ENCODE measurements at regions not wholly inside any gene's neighbourhood (a gene's known extent, or its start where the extent isn't known, plus 50 kb on each side); places are given as distances from the start of the nearest gene placed in this dataset.

DNA sequence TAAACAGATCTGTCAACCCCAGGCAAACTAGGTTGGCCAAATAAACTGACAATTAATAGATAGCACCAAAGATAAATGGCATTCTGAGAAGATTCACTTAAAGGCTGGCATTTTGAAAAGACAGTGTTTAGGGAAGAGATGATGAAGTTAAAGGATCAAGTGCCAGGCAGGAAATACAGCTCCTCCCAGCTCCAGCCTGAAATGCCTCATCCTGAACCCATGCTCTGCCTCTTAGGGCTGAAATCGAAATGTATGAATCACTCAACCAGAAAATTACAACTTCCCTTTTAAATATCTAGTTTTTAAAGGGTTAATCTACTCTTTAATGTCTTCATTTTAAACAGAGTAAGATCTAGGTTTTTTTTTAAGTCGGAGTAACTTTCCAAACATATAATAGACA, 171.2 kb upstream of the UBL3 start:
- no peak overlapping the region for H3K27ac Mint-ChIP-seq
- no peaks in the 10 kb centered on the region for H3K36me3 ChIP-seq (ENCODE audit: insufficient read depth, low read length)
- no peaks in the 10 kb centered on the region for H3K4me1 ChIP-seq (ENCODE audit: insufficient read depth, low read length)
- no peaks in the 10 kb centered on the region for H3K36me3 Mint-ChIP-seq (ENCODE audit: low read depth)
- H3K27me3 ChIP-seq (ENCODE audit: control insufficient read depth in 1 of 2, insufficient read depth in 2 of 2, low read length in 2 of 2): no peaks in the 10 kb centered on the region
- H3K27ac ChIP-seq (ENCODE audit: low read depth in 1 of 2, low read length in 2 of 2): no peak overlapping the region
- H3K4me1 Mint-ChIP-seq (ENCODE audit: low read depth): no peaks in the 10 kb centered on the region
- intact Hi-C loops (cut with DNase I, micrococcal nuclease): no loop called here
- no peak for DNase-seq
- no peak overlapping the region for H3K4me3 ChIP-seq (ENCODE audit: low read length)
- ChIA-PET POLR2A (no interaction called here), CTCF (no interaction called here)
- no peaks in the 10 kb centered on the region for H3K9me3 ChIP-seq (ENCODE audit: control insufficient read depth in 1 of 2, insufficient read depth in 1 of 2, low read length in 2 of 2)
- TF ChIP-seq, protein P1, sequence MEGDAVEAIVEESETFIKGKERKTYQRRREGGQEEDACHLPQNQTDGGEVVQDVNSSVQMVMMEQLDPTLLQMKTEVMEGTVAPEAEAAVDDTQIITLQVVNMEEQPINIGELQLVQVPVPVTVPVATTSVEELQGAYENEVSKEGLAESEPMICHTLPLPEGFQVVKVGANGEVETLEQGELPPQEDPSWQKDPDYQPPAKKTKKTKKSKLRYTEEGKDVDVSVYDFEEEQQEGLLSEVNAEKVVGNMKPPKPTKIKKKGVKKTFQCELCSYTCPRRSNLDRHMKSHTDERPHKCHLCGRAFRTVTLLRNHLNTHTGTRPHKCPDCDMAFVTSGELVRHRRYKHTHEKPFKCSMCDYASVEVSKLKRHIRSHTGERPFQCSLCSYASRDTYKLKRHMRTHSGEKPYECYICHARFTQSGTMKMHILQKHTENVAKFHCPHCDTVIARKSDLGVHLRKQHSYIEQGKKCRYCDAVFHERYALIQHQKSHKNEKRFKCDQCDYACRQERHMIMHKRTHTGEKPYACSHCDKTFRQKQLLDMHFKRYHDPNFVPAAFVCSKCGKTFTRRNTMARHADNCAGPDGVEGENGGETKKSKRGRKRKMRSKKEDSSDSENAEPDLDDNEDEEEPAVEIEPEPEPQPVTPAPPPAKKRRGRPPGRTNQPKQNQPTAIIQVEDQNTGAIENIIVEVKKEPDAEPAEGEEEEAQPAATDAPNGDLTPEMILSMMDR (IDR thresholded peaks at IDR 0.05): no peak
- no peak for ATAC-seq (ENCODE audit: poor library complexity)
- H3K9me3 Mint-ChIP-seq: no peaks in the 10 kb centered on the region
- no peak overlapping the region for H3K4me3 Mint-ChIP-seq
- H3K27me3 Mint-ChIP-seq: no peaks in the 10 kb centered on the region

GRCh38 chr13:30020726-30021312, 170.4 kb upstream of the UBL3 start:
- Histone ChIP-seq H3K4me1 (ENCODE audit: insufficient read depth, low read length) (no peaks in the 10 kb centered on the region), H3K36me3 (ENCODE audit: insufficient read depth, low read length) (no peaks in the 10 kb centered on the region), H3K4me3 (ENCODE audit: low read length) (no peak overlapping the region), H3K9me3 (ENCODE audit: control insufficient read depth in 1 of 2, insufficient read depth in 1 of 2, low read length in 2 of 2) (no peaks in the 10 kb centered on the region), H3K27ac (ENCODE audit: low read depth in 1 of 2, low read length in 2 of 2) (no peak overlapping the region), H3K27me3 (ENCODE audit: control insufficient read depth in 1 of 2, insufficient read depth in 2 of 2, low read length in 2 of 2) (peaks cover 0 to 3% of the 10 kb centered on the region in 2 experiments)
- Mint-ChIP-seq H3K9me3 (no peaks in the 10 kb centered on the region), H3K36me3 (ENCODE audit: low read depth) (no peaks in the 10 kb centered on the region), H3K27me3 (no peaks in the 10 kb centered on the region), H3K4me3 (no peak overlapping the region), H3K4me1 (ENCODE audit: low read depth) (no peaks in the 10 kb centered on the region), H3K27ac (no peak overlapping the region)
- DNase-seq (no peak), ATAC-seq (ENCODE audit: poor library complexity) (no peak)
- POLR2A ChIA-PET: no interaction called here
- intact Hi-C loops (cut with DNase I, micrococcal nuclease): no loop called here
- CTCF ChIA-PET: no interaction called here
- TF ChIP-seq, protein P1 (IDR thresholded peaks at IDR 0.05): no peak

- ATAC-seq (ENCODE audit: poor library complexity): no peak
Measured at GRCh38 chr13:30019648-30020626, 169.5 kb upstream of the UBL3 start.

More at GRCh38 chr13:30019648-30020626, 169.5 kb upstream of the UBL3 start:
- Histone ChIP-seq H3K9me3 (ENCODE audit: control insufficient read depth in 1 of 2, insufficient read depth in 1 of 2, low read length in 2 of 2) (no peaks in the 10 kb centered on the region), H3K27ac (ENCODE audit: low read depth in 1 of 2, low read length in 2 of 2) (no peak overlapping the region), H3K4me1 (ENCODE audit: insufficient read depth, low read length) (no peaks in the 10 kb centered on the region), H3K4me3 (ENCODE audit: low read length) (no peak overlapping the region), H3K36me3 (ENCODE audit: insufficient read depth, low read length) (no peaks in the 10 kb centered on the region), H3K27me3 (ENCODE audit: control insufficient read depth in 1 of 2, insufficient read depth in 2 of 2, low read length in 2 of 2) (peaks cover 0 to 3% of the 10 kb centered on the region in 2 experiments)
- intact Hi-C loops (cut with DNase I, micrococcal nuclease): no loop called here
- peaks cover under 1% of the 10 kb centered on the region for H3K4me1 Mint-ChIP-seq (ENCODE audit: low read depth)
- no peaks in the 10 kb centered on the region for H3K36me3 Mint-ChIP-seq (ENCODE audit: low read depth)
- ChIA-PET CTCF (no interaction called here), POLR2A (no interaction called here)
- H3K9me3 Mint-ChIP-seq: no peaks in the 10 kb centered on the region
- H3K4me3 Mint-ChIP-seq: no peak overlapping the region
- TF ChIP-seq, protein P1 (IDR thresholded peaks at IDR 0.05): no peak
- no peaks in the 10 kb centered on the region for H3K27me3 Mint-ChIP-seq
- no peak overlapping the region for H3K27ac Mint-ChIP-seq
- no peak for DNase-seq
